ENCODE measurements at regions not wholly inside any gene's neighbourhood (a gene's known extent, or its start where the extent isn't known, plus 50 kb on each side); places are given as distances from the start of the nearest gene placed in this dataset.

DNA sequence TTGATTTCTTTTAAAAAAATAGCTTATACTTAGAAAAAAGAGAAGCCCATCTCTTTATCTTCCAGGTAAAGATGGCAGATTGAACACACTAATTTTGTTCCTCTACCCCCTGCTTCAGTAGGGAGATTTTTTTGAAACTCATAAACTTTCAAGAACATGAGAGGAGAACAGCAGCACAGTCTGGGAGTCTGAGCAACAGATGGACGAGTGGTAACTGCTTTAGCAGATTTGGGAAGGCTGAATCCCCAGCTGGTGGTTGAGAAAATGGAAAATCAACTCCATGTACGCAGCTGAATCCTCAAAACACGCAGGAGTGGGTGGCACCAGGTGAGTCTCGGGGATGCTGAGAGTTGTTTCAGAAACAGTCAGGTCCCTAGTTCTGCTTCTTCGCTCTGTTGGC, 114.6 kb upstream of the CTBP2 start:
- TF ChIP-seq POLR2A (IDR thresholded peaks at IDR 0.05) (no peak), EP300 (IDR thresholded peaks at IDR 0.05) (no peak)
- TF ChIP-seq, protein P1, sequence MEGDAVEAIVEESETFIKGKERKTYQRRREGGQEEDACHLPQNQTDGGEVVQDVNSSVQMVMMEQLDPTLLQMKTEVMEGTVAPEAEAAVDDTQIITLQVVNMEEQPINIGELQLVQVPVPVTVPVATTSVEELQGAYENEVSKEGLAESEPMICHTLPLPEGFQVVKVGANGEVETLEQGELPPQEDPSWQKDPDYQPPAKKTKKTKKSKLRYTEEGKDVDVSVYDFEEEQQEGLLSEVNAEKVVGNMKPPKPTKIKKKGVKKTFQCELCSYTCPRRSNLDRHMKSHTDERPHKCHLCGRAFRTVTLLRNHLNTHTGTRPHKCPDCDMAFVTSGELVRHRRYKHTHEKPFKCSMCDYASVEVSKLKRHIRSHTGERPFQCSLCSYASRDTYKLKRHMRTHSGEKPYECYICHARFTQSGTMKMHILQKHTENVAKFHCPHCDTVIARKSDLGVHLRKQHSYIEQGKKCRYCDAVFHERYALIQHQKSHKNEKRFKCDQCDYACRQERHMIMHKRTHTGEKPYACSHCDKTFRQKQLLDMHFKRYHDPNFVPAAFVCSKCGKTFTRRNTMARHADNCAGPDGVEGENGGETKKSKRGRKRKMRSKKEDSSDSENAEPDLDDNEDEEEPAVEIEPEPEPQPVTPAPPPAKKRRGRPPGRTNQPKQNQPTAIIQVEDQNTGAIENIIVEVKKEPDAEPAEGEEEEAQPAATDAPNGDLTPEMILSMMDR (IDR thresholded peaks at IDR 0.05) = no peak

Data from ovary (tissue), 3 donors.